ENCODE measurements at regions not wholly inside any gene's neighbourhood (a gene's known extent, or its start where the extent isn't known, plus 50 kb on each side); places are given as distances from the start of the nearest gene placed in this dataset.

DNA sequence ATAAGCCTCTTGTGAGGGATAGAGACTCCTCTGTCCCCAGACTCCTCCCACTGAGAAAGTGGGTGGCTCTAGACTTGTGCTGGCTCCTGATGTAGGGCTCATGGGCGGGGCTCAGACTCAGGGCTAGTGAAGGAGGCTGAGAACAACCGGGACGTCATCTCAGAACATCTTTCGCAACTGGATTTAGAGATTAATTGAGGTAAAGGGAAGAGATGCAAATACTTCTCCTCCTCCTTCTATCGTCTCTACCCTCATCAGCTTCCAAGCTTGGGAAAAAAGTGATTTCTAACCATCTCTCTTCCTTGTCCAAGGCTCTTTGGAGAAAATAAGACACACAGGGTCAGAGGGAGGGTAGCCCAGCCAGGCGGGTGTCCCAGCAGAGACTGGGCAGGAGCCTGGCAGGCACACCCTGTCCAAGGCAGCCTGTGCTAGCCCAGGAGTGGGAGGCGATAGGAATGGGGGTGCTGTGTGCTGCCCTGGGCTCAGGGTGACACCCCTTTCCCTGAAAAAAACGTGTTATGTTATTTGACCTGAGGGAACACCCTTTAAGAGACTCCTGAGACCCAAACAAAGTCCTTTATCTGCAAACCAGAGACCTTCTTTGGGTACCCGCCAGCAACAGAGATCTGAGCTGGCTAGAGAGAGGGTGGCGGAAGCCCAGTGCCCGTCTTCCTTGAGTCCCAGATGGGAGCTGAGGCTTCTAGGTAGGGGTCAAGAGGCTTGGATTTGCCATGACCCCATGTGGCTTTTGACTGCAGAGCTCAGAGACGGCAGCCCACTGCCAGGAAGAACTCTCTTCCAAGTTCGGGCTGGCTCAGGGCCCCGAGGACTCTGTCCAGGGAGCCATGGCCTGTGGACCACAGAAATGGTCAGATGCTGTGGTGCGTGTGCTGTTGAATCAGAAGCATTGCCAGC, 160.9 kb downstream of the ADAMTS15 start:
- ATAC-seq (peak; percentile 75), DNase-seq (peak; percentile 35 to 66 (median 56))
- Histone ChIP-seq H3K4me1 (no peaks in the 10 kb centered on the region), H3K9me3 (no peaks in the 10 kb centered on the region), H3K27me3 (no peaks in the 10 kb centered on the region), H3K4me3 (no peak overlapping the region), H3K36me3 (replicated peaks in 1 of 2; ENCODE audit: insufficient read depth in 1 of 2, low read depth in 2 of 2) (no peaks in the 10 kb centered on the region), H3K27ac (peak overlapping the region in 2 of 4 donors; percentile 22 to 24)
- intact Hi-C loops (cut with DNase I): no loop called here
- TF ChIP-seq POLR2A (IDR thresholded peaks at IDR 0.05): no peak
- TF ChIP-seq, protein P1, sequence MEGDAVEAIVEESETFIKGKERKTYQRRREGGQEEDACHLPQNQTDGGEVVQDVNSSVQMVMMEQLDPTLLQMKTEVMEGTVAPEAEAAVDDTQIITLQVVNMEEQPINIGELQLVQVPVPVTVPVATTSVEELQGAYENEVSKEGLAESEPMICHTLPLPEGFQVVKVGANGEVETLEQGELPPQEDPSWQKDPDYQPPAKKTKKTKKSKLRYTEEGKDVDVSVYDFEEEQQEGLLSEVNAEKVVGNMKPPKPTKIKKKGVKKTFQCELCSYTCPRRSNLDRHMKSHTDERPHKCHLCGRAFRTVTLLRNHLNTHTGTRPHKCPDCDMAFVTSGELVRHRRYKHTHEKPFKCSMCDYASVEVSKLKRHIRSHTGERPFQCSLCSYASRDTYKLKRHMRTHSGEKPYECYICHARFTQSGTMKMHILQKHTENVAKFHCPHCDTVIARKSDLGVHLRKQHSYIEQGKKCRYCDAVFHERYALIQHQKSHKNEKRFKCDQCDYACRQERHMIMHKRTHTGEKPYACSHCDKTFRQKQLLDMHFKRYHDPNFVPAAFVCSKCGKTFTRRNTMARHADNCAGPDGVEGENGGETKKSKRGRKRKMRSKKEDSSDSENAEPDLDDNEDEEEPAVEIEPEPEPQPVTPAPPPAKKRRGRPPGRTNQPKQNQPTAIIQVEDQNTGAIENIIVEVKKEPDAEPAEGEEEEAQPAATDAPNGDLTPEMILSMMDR (IDR thresholded peaks at IDR 0.05): no peak
- 66 to 75% methylated on average over 12 to 15 of the region's 15 CpGs for WGBS, 2 donors

DNA sequence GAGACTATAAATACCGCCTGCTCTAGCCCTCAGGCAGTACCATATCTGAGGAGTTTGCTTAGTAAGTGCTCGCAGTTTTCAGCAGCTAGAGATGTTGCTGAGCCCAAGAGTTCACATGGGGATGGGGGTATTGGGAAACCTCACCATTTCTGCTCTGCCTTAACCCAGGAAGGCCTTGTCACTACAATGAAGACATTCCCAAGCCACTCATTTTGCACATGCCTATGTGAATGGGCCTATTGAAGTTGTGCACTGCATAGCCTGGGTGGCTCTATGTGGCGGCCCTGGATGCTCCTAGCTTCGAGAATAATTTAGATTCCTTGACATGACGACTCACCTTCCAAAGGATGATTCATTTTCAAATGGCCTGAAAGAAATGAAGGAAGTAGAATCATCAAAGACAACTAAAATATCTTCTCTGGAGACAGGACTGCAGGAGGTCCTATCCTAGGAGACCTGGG, 163.4 kb downstream of the ADAMTS15 start:
- Histone ChIP-seq H3K27me3 (no peaks in the 10 kb centered on the region), H3K4me3 (no peak overlapping the region), H3K9me3 (no peaks in the 10 kb centered on the region), H3K36me3 (replicated peaks in 1 of 2; ENCODE audit: insufficient read depth in 1 of 2, low read depth in 2 of 2) (no peaks in the 10 kb centered on the region), H3K4me1 (no peaks in the 10 kb centered on the region), H3K27ac (no peak overlapping the region)
- ATAC-seq (no peak), DNase-seq (no peak)
- 55 to 72% methylated on average over 5 of the region's 5 CpGs for WGBS, 2 donors
- intact Hi-C loops (cut with DNase I): no loop called here
- TF ChIP-seq, protein P1 (IDR thresholded peaks at IDR 0.05): no peak
- TF ChIP-seq POLR2A (IDR thresholded peaks at IDR 0.05): no peak

DNA sequence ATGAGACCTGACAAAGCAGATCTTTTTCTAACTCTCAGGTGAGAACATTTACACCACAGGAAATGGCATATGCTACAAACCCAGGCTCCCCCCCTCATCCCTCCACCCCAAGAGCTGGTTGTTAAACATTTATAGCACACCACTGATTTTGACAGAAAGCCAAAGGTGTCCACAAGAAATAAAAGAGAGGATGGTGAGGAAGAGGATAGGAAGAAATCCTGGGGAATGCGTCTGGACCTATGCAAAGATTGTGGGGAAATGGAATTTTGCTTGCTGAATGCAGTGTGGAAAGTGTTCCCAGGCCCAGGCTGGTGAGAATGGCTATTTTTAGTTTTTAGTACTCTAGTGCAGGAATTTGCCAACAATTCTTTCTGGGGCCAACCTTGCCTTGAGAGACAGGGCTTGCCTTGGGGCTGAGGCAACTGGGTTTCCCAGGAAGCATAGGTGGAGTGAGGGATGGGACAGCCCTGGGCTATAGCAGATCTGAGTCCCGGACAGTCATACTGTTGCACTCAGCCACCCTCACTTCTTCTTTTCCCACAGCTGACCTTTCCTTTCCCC, 163.9 kb downstream of the ADAMTS15 start:
- DNase-seq (no peak), ATAC-seq (no peak)
- WGBS, 2 donors: 86 to 90% methylated on average over 2 of the region's 2 CpGs
- Histone ChIP-seq H3K4me1 (no peaks in the 10 kb centered on the region), H3K9me3 (no peaks in the 10 kb centered on the region), H3K4me3 (no peak overlapping the region), H3K27me3 (no peaks in the 10 kb centered on the region), H3K27ac (no peak overlapping the region), H3K36me3 (replicated peaks in 1 of 2; ENCODE audit: insufficient read depth in 1 of 2, low read depth in 2 of 2) (no peaks in the 10 kb centered on the region)
- intact Hi-C loops (cut with DNase I): no loop called here
- TF ChIP-seq, protein P1 (IDR thresholded peaks at IDR 0.05): no peak
- no peak for TF ChIP-seq POLR2A (IDR thresholded peaks at IDR 0.05)

DNA sequence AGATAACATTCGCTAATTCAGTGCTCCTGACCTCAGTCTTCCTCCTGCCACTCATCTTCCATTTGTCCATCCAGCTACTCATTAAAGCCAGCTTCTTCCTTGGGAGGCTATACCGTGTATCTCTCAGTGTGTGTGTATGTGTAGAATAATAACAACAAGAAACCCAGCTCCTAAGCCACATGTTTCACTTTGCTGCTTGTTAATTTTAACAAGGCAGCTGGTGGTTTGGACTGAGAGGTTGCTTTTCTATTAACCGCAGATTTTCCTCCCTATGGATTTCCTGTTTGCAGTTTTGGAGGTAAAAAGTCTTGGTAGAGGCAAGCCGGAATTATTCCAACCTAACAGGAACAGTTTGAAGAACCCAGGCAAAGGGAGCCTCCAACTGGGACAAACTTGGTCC, 165.0 kb downstream of the ADAMTS15 start:
- H3K27ac ChIP-seq: no peak overlapping the region
- intact Hi-C loops (cut with DNase I): no loop called here
- no peaks in the 10 kb centered on the region for H3K36me3 ChIP-seq (replicated peaks in 1 of 2; ENCODE audit: insufficient read depth in 1 of 2, low read depth in 2 of 2)
- DNase-seq (no peak), ATAC-seq (no peak)
- TF ChIP-seq, protein P1 (IDR thresholded peaks at IDR 0.05): no peak
- no peak for TF ChIP-seq POLR2A (IDR thresholded peaks at IDR 0.05)
- no peaks in the 10 kb centered on the region for H3K9me3 ChIP-seq
- no peaks in the 10 kb centered on the region for H3K27me3 ChIP-seq
- WGBS, 2 donors: 79 to 83% methylated on average over 4 of the region's 4 CpGs
- no peaks in the 10 kb centered on the region for H3K4me1 ChIP-seq
- H3K4me3 ChIP-seq: no peak overlapping the region
